C4-2B (cell line): ENCODE measurements at regions not wholly inside any gene's neighbourhood (a gene's known extent, or its start where the extent isn't known, plus 50 kb on each side); places are given as distances from the start of the nearest gene placed in this dataset.
"Not testable (repeated sequence)": the region's sequence is repeated elsewhere in the genome, so short reads cannot be mapped to it uniquely, and the experiment has no call there.

ENCODE experiments used
- CTCF ChIP-seq: fragments of 450-650 bp; conservative IDR thresholded peaks from 2 replicates; pipeline ENCODE4 v1.5.1; 2017; ENCODE audit warnings: mild to moderate bottlenecking
- ZFX ChIP-seq: fragments of 450-650 bp; IDR thresholded peaks from 2 replicates; pipeline ENCODE4 v1.6.1; 2017

GRCh38 chrX:138873640-138874039 lies 162.1 kb upstream of the FGF13 start:
- not testable (repeated sequence) for TF ChIP-seq CTCF, ZFX
